Mesothelial cell of epicardium (in vitro differentiated cells): ENCODE measurements at regions not wholly inside any gene's neighbourhood (a gene's known extent, or its start where the extent isn't known, plus 50 kb on each side); places are given as distances from the start of the nearest gene placed in this dataset.

Experiments
- DNase-seq, 2 experiments: peaks; one replicate each; pipeline ENCODE4 v3.0.0; 2021; ENCODE audit warnings: low spot score in 2 of 2; ENCODE audit not compliant: unreplicated experiment in 2 of 2
- H3K27ac Mint-ChIP-seq: 2 replicates; pipeline ENCODE4 v1.8.0; 2021; ENCODE audit warnings: mixed read lengths
- H3K27me3 Mint-ChIP-seq: 2 replicates; pipeline ENCODE4 v1.8.0; 2021; ENCODE audit warnings: low read depth, mixed read lengths
- H3K36me3 Mint-ChIP-seq: 2 replicates; pipeline ENCODE4 v1.8.0; 2021; ENCODE audit warnings: mixed read lengths
- H3K4me1 Mint-ChIP-seq: 2 replicates; pipeline ENCODE4 v1.8.0; 2021; ENCODE audit warnings: mixed read lengths
- H3K4me3 Mint-ChIP-seq: 2 replicates; pipeline ENCODE4 v1.8.0; 2021; ENCODE audit warnings: mild to moderate bottlenecking, moderate library complexity, mixed read lengths
- H3K9me3 Mint-ChIP-seq: 2 replicates; pipeline ENCODE4 v1.8.0; 2021; ENCODE audit warnings: mixed read lengths
- CTCF ChIP-seq: fragments of 200-600 bp; sonication (generic); IDR thresholded peaks from one replicate; pipeline ENCODE4 v1.5.0; 2021; ENCODE audit warnings: antibody characterized with exemption; ENCODE audit not compliant: unreplicated experiment

GRCh38 chr4:4759883-4760282, 99.6 kb upstream of the MSX1 start:
- peaks cover 47% of the 10 kb centered on the region for H3K4me1 Mint-ChIP-seq
- H3K27ac Mint-ChIP-seq: peak overlapping the region; percentile 75
- no peak for DNase-seq
- TF ChIP-seq CTCF: no peak
- peaks cover 2% of the 10 kb centered on the region for H3K27me3 Mint-ChIP-seq
- no peaks in the 10 kb centered on the region for H3K36me3 Mint-ChIP-seq
- H3K9me3 Mint-ChIP-seq: no peaks in the 10 kb centered on the region
- no peak overlapping the region for H3K4me3 Mint-ChIP-seq

- H3K4me1 Mint-ChIP-seq: peaks cover 48% of the 10 kb centered on the region
- H3K4me3 Mint-ChIP-seq: no peak overlapping the region
- H3K9me3 Mint-ChIP-seq: no peaks in the 10 kb centered on the region
- H3K27me3 Mint-ChIP-seq: peaks cover 2% of the 10 kb centered on the region
- no peak overlapping the region for H3K27ac Mint-ChIP-seq
- no peak for DNase-seq
- H3K36me3 Mint-ChIP-seq: no peaks in the 10 kb centered on the region
- no peak for TF ChIP-seq CTCF
Measured at GRCh38 chr4:4759232-4759631, 100.2 kb upstream of the MSX1 start.

- H3K9me3 Mint-ChIP-seq: no peaks in the 10 kb centered on the region
- TF ChIP-seq CTCF: no peak
- H3K4me3 Mint-ChIP-seq: no peak overlapping the region
- no peaks in the 10 kb centered on the region for H3K36me3 Mint-ChIP-seq
- peaks cover 45% of the 10 kb centered on the region for H3K4me1 Mint-ChIP-seq
- no peak for DNase-seq
- no peak overlapping the region for H3K27ac Mint-ChIP-seq
- H3K27me3 Mint-ChIP-seq: peaks cover 2% of the 10 kb centered on the region
Measured at GRCh38 chr4:4758681-4759080, 100.8 kb upstream of the MSX1 start.

GRCh38 chr4:4755306-4755705, 104.2 kb upstream of the MSX1 start:
- Mint-ChIP-seq H3K36me3 (no peaks in the 10 kb centered on the region), H3K27ac (no peak overlapping the region), H3K4me1 (peaks cover 39% of the 10 kb centered on the region), H3K4me3 (no peak overlapping the region), H3K27me3 (peaks cover 2% of the 10 kb centered on the region), H3K9me3 (no peaks in the 10 kb centered on the region)
- no peak for DNase-seq
- no peak for TF ChIP-seq CTCF

GRCh38 chr4:4754641-4755040, 104.8 kb upstream of the MSX1 start:
- H3K9me3 Mint-ChIP-seq: no peaks in the 10 kb centered on the region
- DNase-seq: no peak
- no peaks in the 10 kb centered on the region for H3K36me3 Mint-ChIP-seq
- TF ChIP-seq CTCF: no peak
- peaks cover 2% of the 10 kb centered on the region for H3K27me3 Mint-ChIP-seq
- no peak overlapping the region for H3K4me3 Mint-ChIP-seq
- H3K27ac Mint-ChIP-seq: no peak overlapping the region
- peaks cover 38% of the 10 kb centered on the region for H3K4me1 Mint-ChIP-seq

- H3K4me1 Mint-ChIP-seq: peaks cover 39% of the 10 kb centered on the region
- H3K9me3 Mint-ChIP-seq: no peaks in the 10 kb centered on the region
- no peaks in the 10 kb centered on the region for H3K36me3 Mint-ChIP-seq
- peaks cover 2% of the 10 kb centered on the region for H3K27me3 Mint-ChIP-seq
- no peak for TF ChIP-seq CTCF
- peak overlapping the region; percentile 58 for H3K27ac Mint-ChIP-seq
- no peak overlapping the region for H3K4me3 Mint-ChIP-seq
- no peak for DNase-seq
Measured at GRCh38 chr4:4753643-4754042, 105.8 kb upstream of the MSX1 start.
